Activated CD4-positive, alpha-beta T cell treated with anti-CD3 and anti-CD28 coated beads, Interleukin-2, amount 50 U/mL, for 4 hours (primary cell): ENCODE measurements at regions not wholly inside any gene's neighbourhood (a gene's known extent, or its start where the extent isn't known, plus 50 kb on each side); places are given as distances from the start of the nearest gene placed in this dataset.

Source experiments
- DNase-seq, 2 experiments: peaks; one replicate each; pipeline ENCODE4 v3.0.0-alpha.2; 2020

DNA sequence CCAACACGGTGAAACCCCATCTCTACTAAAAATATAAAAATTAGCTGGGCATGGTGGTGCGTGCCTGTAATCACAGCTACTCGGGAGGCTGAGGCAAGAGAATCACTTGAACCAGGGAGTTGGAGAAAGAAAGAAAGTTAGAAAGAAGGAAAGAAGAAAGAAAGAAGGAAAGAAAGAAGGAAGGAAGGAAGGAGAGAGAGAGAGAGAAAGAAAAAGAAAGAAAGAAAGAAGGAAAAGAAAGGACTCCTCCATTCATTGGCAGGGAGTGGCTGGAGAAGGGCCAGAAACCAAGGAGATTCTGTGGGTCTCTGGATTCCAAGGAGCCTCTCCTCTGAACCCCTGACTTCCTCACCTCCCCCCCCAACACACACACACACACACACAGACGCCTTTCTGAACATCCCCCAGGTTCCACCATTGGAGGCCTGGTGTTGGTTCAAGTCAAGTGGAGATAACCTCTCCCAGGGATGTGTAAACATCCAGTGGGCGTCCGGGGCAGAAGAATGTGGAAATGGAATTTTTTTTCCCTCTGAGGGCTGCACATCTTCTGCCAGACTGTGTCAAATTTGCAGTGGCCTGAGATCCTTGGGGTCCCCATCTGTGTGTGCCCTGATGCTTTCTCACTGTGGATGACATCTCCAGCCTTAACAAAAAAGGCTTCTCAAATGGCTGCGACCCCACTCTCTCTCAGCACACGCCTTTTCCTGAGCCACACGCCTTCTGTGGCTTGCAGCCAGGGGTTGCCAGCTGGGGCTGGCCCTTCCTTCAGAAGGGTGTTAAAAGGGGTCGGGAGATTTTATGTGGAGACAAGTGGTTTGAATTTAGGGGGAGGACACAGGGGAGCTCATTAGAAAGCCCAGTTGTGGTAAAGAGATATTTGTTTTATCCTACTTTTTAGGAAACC is 109.3 kb upstream of the HAND1 start:
- DNase-seq, result no peak

- no peak for DNase-seq
These were observed 105.7 kb upstream of the HAND1 start for GRCh38 chr5:154583671-154584177.

GRCh38 chr5:154580422-154580821 is 102.4 kb upstream of the HAND1 start:
- no peak for DNase-seq

GRCh38 chr5:154577416-154577815 is 99.4 kb upstream of the HAND1 start:
- DNase-seq, result no peak

DNA sequence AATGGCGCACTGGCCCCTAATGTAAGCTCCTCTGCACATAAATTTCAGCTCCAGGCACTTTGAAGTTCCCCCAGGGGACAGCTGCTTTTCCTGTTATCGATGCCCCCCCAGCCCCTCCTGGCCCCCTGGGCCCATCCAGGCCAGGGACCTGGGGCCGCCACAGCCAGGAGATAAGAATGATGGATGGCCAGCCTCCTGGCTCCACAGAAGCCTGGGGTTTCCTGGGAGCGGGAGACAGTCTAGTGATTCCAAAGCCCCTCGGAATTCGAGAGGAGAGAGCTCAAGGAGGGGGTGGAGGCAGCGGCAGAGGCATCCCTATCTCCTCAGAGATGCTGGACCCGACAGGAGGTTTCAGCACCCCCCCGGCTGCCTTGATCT is 98.4 kb upstream of the HAND1 start:
- DNase-seq, result no peak

- no peak for DNase-seq
These were observed 97.8 kb upstream of the HAND1 start for GRCh38 chr5:154575546-154576428.

GRCh38 chr5:154573011-154573410 is 95.0 kb upstream of the HAND1 start:
- DNase-seq, result no peak

- no peak for DNase-seq
These were observed 93.5 kb upstream of the HAND1 start for GRCh38 chr5:154571325-154572035.

DNA sequence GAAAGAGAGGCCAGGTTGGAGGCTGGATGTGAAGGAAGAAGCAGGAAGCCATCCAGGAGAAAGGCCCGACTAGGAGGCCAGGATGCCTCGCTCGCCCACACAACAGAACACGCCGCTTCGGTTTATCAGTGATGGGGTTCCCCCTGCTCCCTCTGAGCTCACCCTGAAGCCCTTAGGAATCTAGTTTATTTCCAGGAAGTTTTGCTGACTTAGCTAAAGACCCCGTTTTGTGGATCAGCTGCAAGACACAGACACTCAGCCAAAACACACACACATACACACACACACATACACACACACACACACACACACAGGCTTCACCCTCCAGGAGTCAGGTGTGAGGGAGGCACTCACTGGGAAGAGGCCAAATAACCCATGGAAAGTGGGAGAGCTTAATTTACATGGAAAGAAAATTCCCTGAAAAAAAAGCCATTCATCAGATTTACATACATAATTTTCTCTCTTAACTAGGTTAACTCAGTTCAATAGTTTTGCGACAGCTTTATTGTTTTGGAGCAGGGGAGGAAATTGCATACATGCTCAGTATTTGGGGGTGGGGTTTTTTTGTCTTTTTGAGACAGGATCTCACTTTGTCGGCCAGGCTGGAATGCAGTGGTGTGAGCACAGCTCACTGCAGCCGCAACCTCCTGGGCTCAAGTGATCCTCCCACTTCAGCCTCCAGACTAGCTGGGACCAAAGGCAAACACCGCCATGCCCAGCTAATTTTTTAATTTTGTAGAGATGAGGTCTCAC is 92.7 kb upstream of the HAND1 start:
- no peak for DNase-seq

DNA sequence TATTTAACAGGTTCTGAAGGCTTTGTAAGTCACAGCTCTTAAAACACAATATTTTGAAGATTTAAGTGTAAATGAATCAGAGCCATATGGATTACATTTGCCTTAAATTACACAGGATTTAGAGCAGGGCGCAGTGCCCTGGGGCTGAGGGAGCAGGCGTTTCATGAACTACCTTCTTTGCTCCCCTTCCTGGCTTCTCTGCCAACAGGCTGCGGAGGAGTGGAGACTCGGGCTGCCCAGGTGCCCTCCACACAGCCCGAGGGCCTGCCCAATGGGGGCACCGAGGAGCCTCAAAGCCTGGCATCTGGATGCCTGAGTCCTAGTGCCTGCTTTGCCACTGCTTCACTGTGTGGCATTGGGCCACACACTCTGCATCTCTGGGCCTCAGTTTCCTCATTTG is 90.6 kb upstream of the HAND1 start:
- DNase-seq, result no peak

DNA sequence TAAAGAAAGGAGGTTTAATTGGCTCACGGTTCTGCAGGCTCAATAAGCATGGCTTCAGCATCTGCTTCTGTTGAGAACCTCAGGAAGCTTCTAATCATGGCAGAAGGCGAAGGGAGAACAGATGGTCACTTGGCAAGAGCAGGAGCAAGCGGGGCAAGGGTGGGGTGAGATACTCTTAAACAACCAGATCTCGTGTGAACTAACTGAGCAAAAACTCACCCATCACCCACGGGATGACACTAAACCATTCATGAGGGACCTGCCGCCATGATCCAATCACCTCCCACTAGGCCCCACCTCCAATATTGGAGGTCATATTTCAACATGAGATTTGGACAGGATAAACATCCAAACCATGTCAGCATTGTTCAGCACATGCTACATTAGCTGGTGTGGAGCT is 89.1 kb upstream of the HAND1 start:
- DNase-seq, result no peak

- no peak for DNase-seq
These were observed 88.2 kb upstream of the HAND1 start for GRCh38 chr5:154566146-154566680.

GRCh38 chr5:154565123-154565522 is 87.1 kb upstream of the HAND1 start:
- no peak for DNase-seq

DNA sequence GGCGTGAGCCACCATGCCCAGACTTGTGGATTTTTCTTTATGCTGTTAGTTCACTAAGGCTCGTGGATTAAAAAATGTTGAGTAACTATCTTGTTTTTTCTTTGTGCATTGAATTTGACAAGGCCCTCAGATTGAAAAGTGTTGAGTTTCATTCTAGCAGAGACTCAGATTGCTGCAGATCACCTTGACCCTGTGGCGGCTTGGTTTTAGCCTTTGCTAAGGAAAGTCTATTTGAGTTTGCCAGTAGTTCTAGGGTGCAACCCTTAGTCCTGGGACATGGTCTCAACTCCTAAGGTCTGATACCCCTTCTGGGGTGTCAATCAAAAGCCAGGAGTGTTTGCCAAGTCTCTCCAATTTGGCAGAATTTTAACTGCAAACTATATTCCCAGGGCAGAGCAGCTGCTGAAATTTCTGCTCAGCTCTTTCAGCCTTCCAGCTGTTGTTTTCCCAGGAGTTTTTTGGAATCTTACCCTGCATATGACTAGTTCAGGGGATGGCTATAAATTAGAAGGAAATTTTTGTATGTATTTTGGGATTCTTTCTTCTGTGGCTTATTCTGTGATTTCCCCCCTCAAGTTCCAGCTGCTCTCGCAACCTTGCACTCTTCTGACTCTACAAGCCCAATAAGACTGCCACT is 84.3 kb upstream of the HAND1 start:
- DNase-seq, result no peak

- DNase-seq, result no peak
These were observed 81.6 kb upstream of the HAND1 start for GRCh38 chr5:154559398-154560276.

GRCh38 chr5:154557548-154557947 is 79.5 kb upstream of the HAND1 start:
- no peak for DNase-seq

DNA sequence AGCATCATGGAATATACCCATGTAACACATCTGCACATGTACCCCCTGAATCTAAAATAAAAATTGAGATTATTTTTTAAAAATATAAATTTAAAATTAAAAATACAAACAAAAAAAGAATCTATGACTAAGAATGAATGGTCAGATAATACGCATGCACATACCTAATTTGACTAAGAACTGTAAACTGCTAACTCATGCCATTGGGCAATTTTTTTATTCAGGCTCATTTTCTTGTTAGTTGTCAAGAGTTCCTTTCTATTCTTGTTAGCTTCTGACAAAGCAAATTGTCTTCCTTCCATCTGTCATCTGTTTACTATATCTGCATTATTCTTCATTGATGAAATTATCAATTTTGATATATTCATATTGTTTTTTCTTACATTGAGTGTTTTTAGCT is 69.5 kb upstream of the HAND1 start:
- DNase-seq, result no peak

DNA sequence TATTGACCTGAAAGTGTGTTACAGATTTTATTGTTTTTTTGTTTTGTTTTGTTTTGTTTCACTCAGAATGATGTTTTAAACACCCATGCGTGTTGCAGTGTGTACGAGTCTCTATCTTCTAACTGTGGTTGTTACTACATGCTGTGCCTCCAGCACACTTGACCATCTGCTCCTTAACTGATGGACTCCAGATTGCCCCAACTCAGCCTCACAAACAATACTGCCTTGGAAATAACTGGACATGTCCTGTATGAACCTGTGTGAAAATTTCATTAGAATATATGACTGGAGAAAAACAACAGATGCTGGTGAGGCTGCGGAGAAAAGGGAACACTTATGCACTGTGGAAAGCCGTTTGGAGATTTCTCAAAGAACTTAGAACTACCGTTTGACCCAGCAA is 68.7 kb upstream of the HAND1 start:
- no peak for DNase-seq

- no peak for DNase-seq
These were observed 66.6 kb upstream of the HAND1 start for GRCh38 chr5:154544646-154545045.

GRCh38 chr5:154543380-154543779 is 65.4 kb upstream of the HAND1 start:
- no peak for DNase-seq

DNA sequence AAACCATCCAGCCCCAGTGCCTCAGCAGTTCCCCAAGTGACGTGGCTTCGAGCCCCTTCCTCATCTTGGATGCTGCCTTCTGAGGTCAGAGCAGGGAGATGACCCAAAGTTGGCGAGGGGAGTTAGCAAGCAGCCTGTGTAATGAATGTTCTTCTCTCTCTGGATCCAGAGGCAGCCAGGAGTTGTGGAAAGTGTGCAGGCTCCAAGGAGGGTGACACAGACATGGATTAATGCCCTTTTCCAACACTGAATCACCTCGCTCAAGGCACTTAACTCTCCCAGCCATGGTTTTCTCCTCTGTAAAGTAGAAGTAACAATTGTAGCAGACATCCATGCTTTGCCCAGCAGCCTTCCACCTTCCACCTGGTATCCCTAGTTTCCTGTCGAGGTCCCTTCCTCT is 64.6 kb upstream of the HAND1 start:
- DNase-seq, result no peak
